ENCODE measurements at regions not wholly inside any gene's neighbourhood (a gene's known extent, or its start where the extent isn't known, plus 50 kb on each side); places are given as distances from the start of the nearest gene placed in this dataset.
A peak's percentile ranks its signal among the peaks of the same experiment; 100 is the strongest.

GRCh38 chr4:17081179-17081578, 182.7 kb upstream of the LDB2 start (continued):
- TF ChIP-seq ZNF462 (CRISPR knock-in tag; IDR thresholded peaks at IDR 0.05), result no peak

DNA sequence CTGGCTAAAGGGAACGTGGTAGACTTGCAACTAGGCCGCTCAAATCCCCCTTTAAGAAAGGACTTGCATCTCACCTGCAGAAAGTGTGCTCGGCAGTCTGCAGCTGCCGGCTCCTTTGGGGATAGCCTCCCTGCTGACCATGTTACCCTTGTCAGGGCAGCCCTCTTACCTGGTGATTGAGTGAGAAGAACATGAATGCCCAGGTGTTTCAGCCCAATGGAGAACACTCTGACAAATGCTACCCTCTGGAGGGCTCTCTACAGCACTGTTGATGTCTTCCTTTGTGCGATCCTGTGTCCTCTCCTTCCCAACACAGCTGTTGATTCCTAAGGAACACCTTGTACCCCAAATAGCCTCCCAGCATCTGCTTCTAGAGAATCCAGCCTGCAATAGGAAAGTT, 178.7 kb upstream of the LDB2 start:
- Mint-ChIP-seq H3K27me3 (ENCODE audit: insufficient read depth, low read depth, poor library complexity) (no peaks in the 10 kb centered on the region), H3K9me3 (no peaks in the 10 kb centered on the region), H3K4me1 (peaks cover 11% of the 10 kb centered on the region), H3K36me3 (ENCODE audit: low read depth) (no peaks in the 10 kb centered on the region), H3K4me3 (no peak overlapping the region), H3K27ac (no peak overlapping the region)
- TF ChIP-seq EZH2 (IDR thresholded peaks at IDR 0.05; ENCODE audit: low read depth, unreplicated experiment) (no peak), ZNF462 (CRISPR knock-in tag; IDR thresholded peaks at IDR 0.05) (no peak), CTCF (conservative IDR thresholded peaks at IDR 0.05; ENCODE audit: low read depth in 2 of 2) (peak in 1 of 2 experiments; percentile 47; a peak in 2 of 4 replicates), POLR2AphosphoS5 (IDR thresholded peaks at IDR 0.05; ENCODE audit: low read depth) (no peak)
- no peak overlapping the region for H3K4me3 ChIP-seq
- no peaks in the 10 kb centered on the region; the same call in 1 of the 2 replicates for H3K4me1 ChIP-seq (ENCODE audit: insufficient read depth)
- DNase-seq (ENCODE audit: low spot score), result peak; percentile 18
- no peaks in the 10 kb centered on the region for H3K9me2 ChIP-seq (ENCODE audit: insufficient read depth)
- no peak overlapping the region for H3K4me2 ChIP-seq
- peak; percentile 75 for ATAC-seq
- H3K27me3 ChIP-seq (ENCODE audit: insufficient read depth), result no peaks in the 10 kb centered on the region
- no peaks in the 10 kb centered on the region for H3F3A ChIP-seq (replicated peaks; ENCODE audit: low read depth)
- peak overlapping the region; percentile 69 for H2AFZ ChIP-seq
- no peaks in the 10 kb centered on the region for H3K36me3 ChIP-seq (ENCODE audit: insufficient read depth)
- no peaks in the 10 kb centered on the region for H3K79me2 ChIP-seq (replicated peaks; ENCODE audit: insufficient read depth)
- H3K27ac ChIP-seq (ENCODE audit: low read depth), result no peak overlapping the region
- H4K20me1 ChIP-seq (replicated peaks; ENCODE audit: insufficient read depth), result no peaks in the 10 kb centered on the region

Data from GM23338 (cell line).